Esophagus (tissue), 2 donors: ENCODE measurements at regions not wholly inside any gene's neighbourhood (a gene's known extent, or its start where the extent isn't known, plus 50 kb on each side); places are given as distances from the start of the nearest gene placed in this dataset.

Experiments
- H3K27ac ChIP-seq, 2 donors: one replicate each; pipeline ENCODE4 v1.5.1; 2013; ENCODE audit warnings: low read depth in 2 of 2, mild to moderate bottlenecking in 2 of 2, inconsistent platforms in 1 of 2, low read length in 1 of 2, moderate library complexity in 1 of 2
- H3K27me3 ChIP-seq, 2 donors: one replicate each; pipeline ENCODE4 v1.6.1; 2013; ENCODE audit warnings: low read length in 2 of 2, control low read depth in 1 of 2, mild to moderate bottlenecking in 1 of 2; ENCODE audit not compliant: insufficient read depth in 2 of 2, control insufficient read depth in 1 of 2
- H3K36me3 ChIP-seq, 2 donors: one replicate each; pipeline ENCODE4 v1.6.1; 2013; ENCODE audit warnings: low read length in 1 of 2; ENCODE audit not compliant: control insufficient read depth in 2 of 2, insufficient read depth in 2 of 2
- H3K4me1 ChIP-seq, 2 donors: one replicate each; pipeline ENCODE4 v1.6.1; 2013; ENCODE audit warnings: low read length in 1 of 2; ENCODE audit not compliant: control insufficient read depth in 2 of 2, insufficient read depth in 2 of 2
- H3K4me3 ChIP-seq, 2 donors: one replicate each; pipeline ENCODE4 v1.5.1; 2013; ENCODE audit warnings: low read length in 2 of 2, mild to moderate bottlenecking in 2 of 2, low read depth in 1 of 2, moderate library complexity in 1 of 2
- H3K9me3 ChIP-seq, 2 donors: one replicate each; pipeline ENCODE4 v1.6.1; 2013; ENCODE audit warnings: mild to moderate bottlenecking in 2 of 2, low read depth in 1 of 2, low read length in 1 of 2, moderate library complexity in 1 of 2; ENCODE audit not compliant: control insufficient read depth in 2 of 2, insufficient read depth in 1 of 2
- WGBS, 2 donors: extraction: QIAGEN DNeasy Blood & Tissue Kit; methylation state at CpG; one replicate each; pipeline ENCODE4 v1.1.7; 2013; 5-methylcytosine and 5-hydroxymethylcytosine counted together
- donor health status: healthy with polysubstance abuse.
- donor health status: Bipolar disorder and iron deficiency.

DNA sequence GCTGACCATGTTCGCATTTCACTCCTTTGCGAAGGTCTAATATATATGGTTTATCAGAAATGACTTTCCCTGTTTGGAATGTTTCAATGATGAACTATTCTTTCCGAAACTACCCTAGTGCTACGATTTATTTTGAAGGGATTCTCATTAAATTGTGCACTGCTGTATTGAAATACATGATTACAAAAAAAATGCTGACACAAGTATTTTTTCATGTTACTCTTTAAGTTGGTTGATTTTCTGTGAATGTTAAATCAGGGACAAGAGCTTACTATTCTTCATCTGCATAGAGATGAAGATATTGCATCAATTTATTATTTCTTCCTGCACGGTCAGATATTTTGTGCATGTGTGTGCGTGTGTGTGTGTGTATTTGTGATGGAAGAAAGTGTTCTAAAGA lies 731.5 kb upstream of the AGA start:
- no peak overlapping the region for H3K27ac ChIP-seq

GRCh38 chr4:178174756-178175155 lies 732.5 kb upstream of the AGA start:
- Histone ChIP-seq H3K4me1 (no peaks in the 10 kb centered on the region), H3K9me3 (no peaks in the 10 kb centered on the region), H3K27me3 (no peaks in the 10 kb centered on the region), H3K4me3 (no peak overlapping the region), H3K36me3 (no peaks in the 10 kb centered on the region), H3K27ac (no peak overlapping the region)
- WGBS, 2 donors, result 84% methylated on average over 2 of the region's 2 CpGs

More for the DNA sequence above, 731.5 kb upstream of the AGA start:
- 78 to 81% methylated on average over 6 of the region's 6 CpGs for WGBS, 2 donors
- Histone ChIP-seq H3K4me3 (no peak overlapping the region), H3K4me1 (no peaks in the 10 kb centered on the region), H3K9me3 (no peaks in the 10 kb centered on the region), H3K36me3 (no peaks in the 10 kb centered on the region), H3K27me3 (no peaks in the 10 kb centered on the region)

GRCh38 chr4:178185517-178185916 lies 743.3 kb upstream of the AGA start:
- no peaks in the 10 kb centered on the region for H3K27me3 ChIP-seq
- no peak overlapping the region for H3K27ac ChIP-seq
- no peaks in the 10 kb centered on the region for H3K36me3 ChIP-seq
- no peaks in the 10 kb centered on the region for H3K4me1 ChIP-seq
- no peak overlapping the region for H3K4me3 ChIP-seq
- H3K9me3 ChIP-seq, result no peaks in the 10 kb centered on the region
- WGBS, 2 donors, result 43 to 62% methylated on average over 3 of the region's 3 CpGs

DNA sequence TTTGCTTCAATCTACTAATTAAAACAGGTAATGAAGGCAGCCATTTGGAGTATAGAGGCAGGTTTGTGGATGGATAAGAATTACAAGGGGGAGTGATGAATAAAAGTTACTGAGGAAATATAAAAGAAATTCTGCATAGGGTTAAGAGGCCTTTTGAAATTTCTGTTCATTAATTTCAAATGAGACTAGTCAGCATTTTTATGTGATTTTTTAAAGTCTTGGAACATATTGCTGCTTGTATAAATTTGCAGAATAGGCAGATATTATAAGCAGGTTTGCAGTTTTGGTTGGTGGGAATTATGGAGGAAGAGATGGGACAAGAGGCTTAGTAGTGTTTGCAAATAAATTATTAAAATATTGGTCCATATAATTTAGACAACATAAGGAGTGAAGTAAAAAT lies 750.4 kb upstream of the AGA start:
- Histone ChIP-seq H3K4me3 (no peak overlapping the region), H3K9me3 (peaks cover 0 to 2% of the 10 kb centered on the region in 2 donors), H3K4me1 (no peaks in the 10 kb centered on the region), H3K27me3 (no peaks in the 10 kb centered on the region), H3K27ac (no peak overlapping the region), H3K36me3 (no peaks in the 10 kb centered on the region)

DNA sequence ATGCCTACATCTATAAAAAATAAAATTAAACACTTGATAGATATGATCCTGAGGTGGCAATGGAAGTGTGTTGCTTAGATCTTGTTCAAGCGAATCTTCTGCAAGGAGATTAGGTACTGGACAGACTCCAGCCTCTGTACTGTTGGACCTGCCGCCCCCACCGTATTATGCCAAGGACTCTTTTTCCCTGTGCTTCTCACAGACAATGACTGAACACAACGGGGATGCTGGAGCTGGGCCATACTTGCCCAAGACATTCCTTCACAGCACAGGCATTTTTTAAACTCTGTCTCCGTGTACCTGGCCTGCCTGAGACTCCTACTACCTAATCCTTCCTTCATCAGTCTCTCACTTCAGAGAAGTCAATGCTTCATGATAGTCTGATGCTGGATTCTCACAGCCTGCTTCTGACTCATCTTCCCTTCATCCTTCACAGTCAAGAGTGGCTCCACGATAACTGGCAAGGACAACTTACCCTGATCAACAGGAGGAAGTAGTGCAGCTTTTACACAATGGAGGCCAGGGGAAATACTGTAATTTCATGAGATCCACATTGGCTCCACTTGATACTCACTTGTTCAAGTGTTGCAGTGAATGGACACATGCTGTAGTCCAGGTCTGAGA lies 754.6 kb upstream of the AGA start:
- no peak overlapping the region for H3K27ac ChIP-seq
- peaks cover 0 to 3% of the 10 kb centered on the region in 2 donors for H3K9me3 ChIP-seq
- H3K4me3 ChIP-seq, result no peak overlapping the region
- WGBS, 2 donors, result 79 to 81% methylated on average over 6 of the region's 6 CpGs
- no peaks in the 10 kb centered on the region for H3K36me3 ChIP-seq
- H3K27me3 ChIP-seq, result no peaks in the 10 kb centered on the region
- no peaks in the 10 kb centered on the region for H3K4me1 ChIP-seq

DNA sequence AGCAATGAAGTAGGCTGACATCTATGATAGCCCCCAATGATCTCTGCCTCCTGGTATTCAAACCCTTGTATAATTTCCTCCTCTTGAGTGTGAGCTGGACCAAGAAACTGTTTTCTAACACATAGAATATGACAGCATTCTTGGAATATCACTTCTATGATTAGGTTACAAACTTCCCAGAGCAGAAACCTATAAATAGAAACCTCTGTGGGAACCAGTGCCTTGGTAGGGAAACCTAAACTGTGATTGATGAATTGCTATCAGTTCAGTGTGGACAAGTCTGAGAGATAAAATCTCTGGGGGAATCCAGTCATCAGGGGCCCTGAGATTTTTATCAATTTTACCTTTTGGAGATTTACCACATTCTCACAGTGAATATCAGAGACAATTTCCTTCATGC lies 756.5 kb upstream of the AGA start:
- H3K9me3 ChIP-seq, result peaks cover 0 to 3% of the 10 kb centered on the region in 2 donors
- H3K4me3 ChIP-seq, result no peak overlapping the region
- H3K36me3 ChIP-seq, result no peaks in the 10 kb centered on the region
- no peaks in the 10 kb centered on the region for H3K4me1 ChIP-seq
- no peaks in the 10 kb centered on the region for H3K27me3 ChIP-seq
- H3K27ac ChIP-seq, result no peak overlapping the region

DNA sequence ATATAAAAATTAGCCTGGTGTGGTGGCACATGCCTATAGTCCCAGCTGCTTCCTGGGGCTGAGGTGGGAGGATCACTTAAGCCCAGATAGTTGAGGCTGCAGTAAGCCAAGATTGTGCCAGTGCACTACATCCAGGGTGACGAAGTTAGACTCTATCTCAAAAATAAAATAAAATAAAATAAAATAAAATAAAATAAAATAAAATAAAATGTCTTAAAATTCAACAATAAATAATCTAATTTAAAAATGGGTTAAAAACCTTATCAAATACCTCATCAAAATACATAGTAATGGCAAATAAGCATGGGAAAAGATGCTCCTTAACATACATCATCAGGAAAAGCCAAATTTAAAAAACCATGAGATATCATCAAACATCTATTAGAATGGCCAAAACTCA lies 760.2 kb upstream of the AGA start:
- Histone ChIP-seq H3K4me1 (no peaks in the 10 kb centered on the region), H3K27ac (no peak overlapping the region), H3K4me3 (no peak overlapping the region), H3K9me3 (peaks cover 0 to 3% of the 10 kb centered on the region in 2 donors), H3K36me3 (no peaks in the 10 kb centered on the region), H3K27me3 (no peaks in the 10 kb centered on the region)
- 68 to 71% methylated on average over 1 of the region's 1 CpG for WGBS, 2 donors

DNA sequence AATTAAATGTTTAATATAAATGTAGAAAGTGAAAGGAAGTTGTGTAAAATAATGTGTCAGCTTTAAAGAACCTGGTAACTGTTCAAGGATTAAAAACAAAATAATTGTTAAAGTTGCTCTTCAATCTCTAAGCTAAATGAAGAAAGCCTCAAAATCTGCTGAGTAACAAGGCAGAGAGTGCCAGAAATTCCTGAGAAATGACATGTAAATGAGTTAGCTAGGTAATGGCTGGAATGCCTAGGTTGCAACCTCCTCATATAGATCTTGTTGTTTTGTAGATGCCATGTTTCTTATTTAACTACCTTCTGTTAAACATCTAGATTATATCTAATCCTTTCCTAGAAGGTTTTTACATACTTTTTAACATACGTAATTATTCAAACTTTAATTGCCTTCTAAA lies 763.6 kb upstream of the AGA start:
- no peaks in the 10 kb centered on the region for H3K9me3 ChIP-seq
- WGBS, 2 donors, result 81 to 87% methylated on average over 1 of the region's 1 CpG
- no peak overlapping the region for H3K27ac ChIP-seq
- H3K4me1 ChIP-seq, result no peaks in the 10 kb centered on the region
- no peaks in the 10 kb centered on the region for H3K36me3 ChIP-seq
- no peak overlapping the region for H3K4me3 ChIP-seq
- H3K27me3 ChIP-seq, result no peaks in the 10 kb centered on the region

DNA sequence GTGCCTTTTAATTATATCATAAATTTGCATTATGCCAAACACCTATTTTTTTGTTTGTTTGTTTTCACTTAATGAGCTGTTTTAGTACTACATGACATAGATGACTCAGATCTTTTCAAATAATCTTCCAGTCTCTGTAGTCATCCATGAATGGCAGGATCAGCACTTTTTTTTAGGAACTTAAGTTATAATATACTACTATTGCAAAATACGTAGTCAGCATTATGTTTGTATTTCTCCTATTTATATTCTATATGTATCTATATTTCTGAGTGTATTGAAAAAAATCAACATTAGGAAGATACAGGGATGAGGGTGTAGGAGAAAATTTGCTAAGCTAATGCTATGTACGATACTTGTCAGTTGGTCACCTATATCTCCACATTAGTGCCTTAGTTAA lies 773.1 kb upstream of the AGA start:
- Histone ChIP-seq H3K9me3 (no peaks in the 10 kb centered on the region), H3K27ac (no peak overlapping the region), H3K4me1 (no peaks in the 10 kb centered on the region), H3K36me3 (no peaks in the 10 kb centered on the region), H3K27me3 (no peaks in the 10 kb centered on the region), H3K4me3 (no peak overlapping the region)
- 89 to 93% methylated on average over 2 of the region's 2 CpGs for WGBS, 2 donors

GRCh38 chr4:178215763-178216162 lies 773.5 kb upstream of the AGA start:
- H3K4me1 ChIP-seq, result no peaks in the 10 kb centered on the region
- H3K27ac ChIP-seq, result no peak overlapping the region
- no peaks in the 10 kb centered on the region for H3K9me3 ChIP-seq
- no peaks in the 10 kb centered on the region for H3K36me3 ChIP-seq
- no peak overlapping the region for H3K4me3 ChIP-seq
- 63 to 82% methylated on average over 1 of the region's 1 CpG for WGBS, 2 donors
- no peaks in the 10 kb centered on the region for H3K27me3 ChIP-seq
